PFSK-1 (cell line): ENCODE measurements at regions not wholly inside any gene's neighbourhood (a gene's known extent, or its start where the extent isn't known, plus 50 kb on each side); places are given as distances from the start of the nearest gene placed in this dataset.

Experiments
- FOXP2 ChIP-seq: optimal IDR thresholded peaks from 2 replicates; pipeline ENCODE3; 2011; ENCODE audit warnings: borderline replicate concordance, control low read depth, inconsistent platforms; ENCODE audit not compliant: insufficient read depth; ENCODE audit errors: extremely low read length, extremely low read depth
- POLR2AphosphoS5 ChIP-seq: IDR thresholded peaks from 2 replicates; pipeline ENCODE4 v1.6.1; 2012; ENCODE audit warnings: low read depth, mild to moderate bottlenecking, control low read depth, low read length, moderate library complexity
- REST ChIP-seq, 2 experiments: IDR thresholded peaks; 2 replicates each; pipeline versions ENCODE4 v1.6.1 to v1.8.0; 2011 to 2012; ENCODE audit warnings: low read depth in 2 of 2, low read length in 2 of 2, control low read depth in 1 of 2, inconsistent platforms in 1 of 2, mild to moderate bottlenecking in 1 of 2, moderate library complexity in 1 of 2; ENCODE audit not compliant: insufficient read depth in 1 of 2
- SIN3A ChIP-seq: IDR thresholded peaks from 2 replicates; pipeline ENCODE4 v1.6.1; 2012; ENCODE audit warnings: mild to moderate bottlenecking, low read length, moderate library complexity, borderline replicate concordance; ENCODE audit not compliant: insufficient read depth
- TAF1 ChIP-seq: IDR thresholded peaks from 2 replicates; pipeline ENCODE4 v1.6.1; 2012; ENCODE audit warnings: low read length, control low read depth, borderline replicate concordance; ENCODE audit not compliant: insufficient read depth

GRCh38 chr22:48607901-48608662 is 1219.6 kb downstream of the BRD1 start:
- no peak for TF ChIP-seq POLR2AphosphoS5
- no peak for TF ChIP-seq TAF1
- TF ChIP-seq REST (IDR thresholded peaks at IDR 0.05; ENCODE audit: insufficient read depth in 1 of 2, low read depth in 2 of 2, low read length in 2 of 2): no peak
- no peak for TF ChIP-seq SIN3A
- no peak for TF ChIP-seq FOXP2
